Daoy (cell line): ENCODE measurements at regions not wholly inside any gene's neighbourhood (a gene's known extent, or its start where the extent isn't known, plus 50 kb on each side); places are given as distances from the start of the nearest gene placed in this dataset.

Experiments
- DNase-seq: peaks from one replicate; pipeline ENCODE4 v3.0.0-alpha.2; 2015; ENCODE audit warnings: low read depth

DNA sequence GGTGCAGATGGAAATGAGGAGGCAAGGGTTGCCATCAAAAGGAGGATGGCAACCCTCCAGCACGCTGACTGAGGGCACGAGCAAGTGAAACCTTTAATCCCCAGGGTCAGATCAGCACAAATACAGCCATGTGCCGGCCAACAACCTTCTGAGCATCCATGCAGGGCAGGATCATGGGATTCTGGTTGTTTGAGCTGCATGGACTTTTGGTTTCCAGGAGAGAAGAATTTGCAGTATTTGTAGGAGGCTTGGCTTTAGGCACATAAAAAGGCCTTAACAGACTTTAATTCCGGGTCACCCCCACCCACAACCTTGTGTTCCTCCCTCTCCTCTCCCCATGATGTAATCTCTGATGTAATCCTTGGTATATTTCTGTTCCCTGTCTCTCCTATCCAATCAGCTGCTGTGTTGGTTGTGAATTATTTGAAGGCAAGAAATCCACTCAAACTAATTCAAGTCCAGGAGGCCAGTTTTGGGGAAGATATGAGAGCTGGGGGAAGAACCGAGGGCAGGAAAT, 254.3 kb downstream of the SHQ1 start:
- no peak for DNase-seq

DNA sequence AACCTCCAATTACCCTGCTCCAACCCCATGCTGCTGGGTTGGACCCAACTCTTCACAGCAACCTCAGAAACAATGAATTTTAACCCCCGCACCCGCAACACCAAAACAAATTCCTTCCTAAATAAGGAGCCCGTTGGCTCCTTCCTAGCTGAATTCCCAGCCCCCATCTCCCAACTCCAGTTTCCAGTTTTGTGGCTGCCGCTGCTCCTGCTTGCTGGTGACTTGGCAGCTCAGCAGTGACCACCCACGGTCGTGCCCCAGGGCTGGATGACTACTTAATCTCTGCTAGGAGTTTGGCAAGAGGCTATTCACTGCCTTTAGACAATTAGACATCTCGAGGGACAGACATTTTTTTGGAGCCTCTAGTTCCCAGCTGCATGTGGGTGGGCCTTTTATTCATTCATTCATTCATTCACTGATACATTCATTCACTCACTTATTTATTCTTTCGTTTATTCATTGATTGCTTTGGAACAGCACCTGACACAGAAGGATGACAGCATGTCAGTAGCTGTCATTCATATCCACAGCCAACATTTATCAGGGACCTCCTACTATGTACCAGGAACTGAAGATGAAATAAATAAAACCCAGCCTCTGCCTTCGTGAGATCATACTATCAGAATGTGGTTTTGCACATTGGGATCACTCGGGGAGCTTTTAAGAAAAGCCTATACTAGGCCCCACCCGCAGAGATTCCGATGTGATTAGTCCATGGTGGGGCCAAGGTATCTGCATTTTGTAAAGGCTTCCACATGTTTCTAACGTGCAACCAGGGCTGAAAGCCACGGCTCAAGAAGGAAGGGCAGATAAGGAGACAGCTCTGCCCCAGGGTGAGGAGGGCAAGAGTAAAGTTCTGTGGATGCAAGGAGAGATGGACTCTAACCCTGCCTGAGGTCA, 256.5 kb downstream of the SHQ1 start:
- DNase-seq = peak; percentile 90

DNA sequence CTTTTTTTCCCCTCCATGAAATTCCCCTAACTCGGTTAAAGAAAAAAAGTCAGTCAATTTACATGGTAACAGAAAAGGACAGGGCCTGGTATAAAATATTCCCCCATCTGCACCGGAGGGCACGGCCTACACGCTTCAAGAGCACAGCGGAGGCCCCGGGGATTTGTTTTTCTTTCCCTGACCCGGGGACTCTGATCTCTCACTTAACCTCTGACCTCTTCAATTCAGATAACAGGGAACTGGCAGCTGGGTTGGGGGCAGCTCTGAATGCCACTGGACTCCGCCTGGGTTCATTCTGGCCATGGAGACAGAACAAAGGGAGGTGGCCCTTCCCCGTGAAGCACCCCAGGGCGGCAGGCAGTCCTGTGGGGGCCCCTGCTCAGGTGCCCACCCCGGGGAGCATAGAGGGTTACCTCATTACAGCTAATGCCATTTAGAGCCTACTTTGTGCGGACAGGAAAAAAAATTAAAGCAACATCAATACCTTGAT, 257.5 kb downstream of the SHQ1 start:
- DNase-seq = no peak

DNA sequence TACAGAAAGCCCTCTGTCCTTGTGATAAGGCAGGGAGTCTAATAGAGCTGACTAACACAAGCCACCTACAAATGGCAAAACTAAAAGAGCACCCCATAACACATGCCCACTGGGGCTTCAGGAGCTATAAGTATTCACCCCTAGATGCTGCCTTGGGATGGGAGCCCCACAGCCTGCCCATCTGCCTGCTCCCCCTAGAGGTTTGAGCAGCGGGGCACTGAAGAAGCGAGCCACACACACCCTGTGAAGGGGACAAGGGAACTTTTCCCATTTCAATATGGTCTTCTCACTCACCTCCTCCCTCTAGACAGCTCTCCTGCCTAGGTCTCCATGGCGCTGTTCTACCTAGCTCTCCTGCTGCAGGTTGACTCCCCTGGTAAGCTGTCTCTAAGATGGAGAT, 261.0 kb downstream of the SHQ1 start:
- no peak for DNase-seq

DNA sequence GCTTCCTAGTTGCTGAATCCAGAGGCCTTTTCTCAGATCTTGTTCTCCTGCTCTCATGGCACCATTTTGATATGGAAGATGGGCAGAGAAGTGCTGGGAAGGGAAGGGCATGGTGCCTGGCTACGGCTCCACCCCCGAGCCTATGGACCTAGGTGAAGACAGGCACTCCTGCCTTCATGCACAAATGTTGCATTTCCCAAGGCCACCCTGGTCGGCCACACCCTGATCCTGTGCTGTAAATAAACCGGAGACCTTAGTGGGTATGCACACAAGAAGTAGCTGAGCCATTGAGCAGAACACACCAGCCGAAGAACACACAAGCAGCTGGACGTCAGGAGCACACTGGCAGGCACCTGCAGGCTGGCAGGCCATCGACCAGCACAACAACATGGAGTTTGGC, 261.6 kb downstream of the SHQ1 start:
- DNase-seq = no peak

DNA sequence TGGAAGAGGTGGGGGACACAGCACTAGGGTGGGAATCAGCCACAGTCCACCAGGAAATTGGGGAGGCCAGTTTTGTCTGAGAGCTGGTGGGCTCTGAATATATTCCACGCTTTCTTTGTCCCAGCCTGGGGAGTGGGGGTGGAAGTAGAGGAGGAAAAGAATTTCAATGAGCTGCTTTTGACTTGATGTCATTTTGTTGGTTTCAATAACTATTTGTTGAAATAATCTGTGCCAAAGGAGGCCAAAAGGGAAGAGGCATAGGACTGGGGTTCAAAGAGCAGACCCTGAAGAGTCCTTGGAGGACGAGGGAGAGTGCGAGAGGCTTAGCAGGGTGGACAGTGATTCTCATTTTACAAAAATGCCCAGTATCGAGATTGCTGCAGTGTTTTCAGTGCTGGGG, 262.3 kb downstream of the SHQ1 start:
- DNase-seq = no peak

DNA sequence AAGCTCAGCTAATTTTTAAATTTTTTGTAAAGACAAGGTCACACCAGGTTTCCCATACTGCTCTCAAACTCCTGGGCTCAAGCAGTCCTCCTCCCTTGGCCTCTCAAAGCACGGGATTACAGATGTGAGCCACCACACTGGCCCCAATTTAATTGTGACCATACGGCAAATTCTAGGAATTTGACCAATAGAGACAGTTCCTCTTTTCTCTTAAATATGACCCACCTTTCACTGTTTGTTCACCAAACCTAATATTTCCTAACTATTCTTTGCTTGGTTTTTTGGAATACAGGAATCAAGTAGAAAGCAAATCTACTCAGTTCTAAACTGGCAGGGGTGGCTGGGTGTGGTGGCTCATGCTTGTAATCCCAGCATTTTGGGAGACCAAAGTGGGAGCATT, 264.0 kb downstream of the SHQ1 start:
- no peak for DNase-seq

DNA sequence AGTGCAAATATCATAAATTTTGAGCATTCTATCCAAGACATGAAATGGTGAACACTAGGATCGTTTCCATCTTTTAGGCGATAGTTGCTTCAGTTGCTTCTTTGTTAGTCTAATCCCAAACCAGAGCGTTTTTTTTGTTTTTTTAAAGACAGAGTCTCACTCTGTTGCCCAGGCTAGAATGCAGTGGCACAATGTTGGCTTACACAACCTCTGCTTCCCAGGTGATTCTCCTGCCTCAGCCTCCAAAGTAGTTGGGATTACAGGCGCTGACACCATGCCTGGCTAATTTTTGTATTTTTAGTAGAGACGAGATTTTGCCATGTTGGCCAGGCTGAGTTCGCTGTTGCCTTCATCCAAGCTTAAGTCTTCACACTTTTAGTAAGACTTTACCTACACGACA, 265.3 kb downstream of the SHQ1 start:
- no peak for DNase-seq

DNA sequence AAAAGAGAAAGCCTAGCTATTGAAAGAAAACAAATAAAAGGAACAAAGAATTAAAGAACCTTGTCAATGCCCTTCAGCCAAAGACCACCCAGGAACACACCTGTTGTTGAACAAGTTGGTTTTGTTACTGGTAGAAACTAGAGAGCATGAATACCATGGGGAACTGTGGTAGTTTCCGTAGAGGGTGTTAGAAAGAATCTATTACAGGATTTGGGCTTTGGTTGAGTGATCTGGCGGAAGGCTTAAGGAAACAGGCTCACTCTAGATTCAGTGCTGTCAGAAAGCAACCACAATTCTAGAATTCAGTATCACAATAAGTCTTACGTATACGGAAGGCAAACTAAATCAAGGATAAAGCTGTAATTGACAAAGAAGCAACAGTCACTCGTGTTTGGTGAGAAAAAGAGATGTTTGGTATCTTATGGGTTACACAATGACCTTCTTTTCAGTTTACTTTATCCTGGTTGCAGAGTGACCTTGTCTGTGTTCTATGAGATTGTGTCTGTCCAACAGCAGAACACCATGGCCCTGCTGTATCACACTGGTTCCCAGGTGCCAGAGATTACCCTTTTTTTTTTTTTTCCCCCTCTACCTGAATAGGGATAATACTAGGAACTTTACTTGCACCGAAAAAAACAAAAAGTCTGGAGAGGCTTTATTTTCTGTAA, 265.9 kb downstream of the SHQ1 start:
- DNase-seq = no peak

DNA sequence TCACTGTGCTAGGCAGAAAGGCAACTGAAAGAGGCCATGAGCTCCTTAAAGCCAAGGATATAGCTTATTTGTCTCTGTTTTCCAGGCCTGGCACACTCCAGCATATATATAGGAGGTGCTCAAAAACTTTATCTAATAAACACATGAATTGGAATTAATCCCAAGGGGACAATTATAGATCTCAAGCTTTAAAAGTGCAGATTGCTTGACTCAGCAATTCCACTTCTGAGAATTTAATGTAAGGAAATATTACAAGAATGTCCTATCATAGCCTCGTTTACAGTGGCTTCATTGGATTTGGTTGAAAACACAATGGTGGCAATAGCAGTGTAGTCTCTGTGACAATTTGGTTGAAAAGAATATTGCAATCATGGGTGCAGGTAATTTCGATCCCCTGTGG, 267.3 kb downstream of the SHQ1 start:
- DNase-seq = no peak

DNA sequence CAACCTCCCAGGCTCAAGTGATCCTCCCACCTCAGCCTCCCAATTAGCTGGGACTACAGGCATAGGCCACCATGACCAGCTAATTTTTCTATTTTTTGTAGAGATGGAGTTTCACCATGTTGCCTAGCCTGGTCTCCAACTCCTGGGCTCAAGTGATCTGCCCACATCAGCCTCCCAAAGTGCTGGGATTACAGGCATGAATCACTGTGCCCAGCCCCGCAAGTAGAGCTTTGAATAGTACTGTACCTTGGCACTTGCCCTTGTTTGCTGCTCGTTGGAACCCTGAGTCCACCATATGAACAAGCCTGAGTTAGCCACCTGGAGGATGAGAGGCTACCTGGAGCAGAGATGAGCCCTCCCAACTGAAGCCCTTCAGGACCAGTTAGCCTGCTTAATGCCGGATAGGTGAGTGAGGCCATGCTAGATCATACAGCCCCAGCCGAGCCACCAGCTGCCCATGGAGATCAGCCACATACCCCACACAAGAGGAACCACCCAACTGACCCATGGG, 267.9 kb downstream of the SHQ1 start:
- no peak for DNase-seq

DNA sequence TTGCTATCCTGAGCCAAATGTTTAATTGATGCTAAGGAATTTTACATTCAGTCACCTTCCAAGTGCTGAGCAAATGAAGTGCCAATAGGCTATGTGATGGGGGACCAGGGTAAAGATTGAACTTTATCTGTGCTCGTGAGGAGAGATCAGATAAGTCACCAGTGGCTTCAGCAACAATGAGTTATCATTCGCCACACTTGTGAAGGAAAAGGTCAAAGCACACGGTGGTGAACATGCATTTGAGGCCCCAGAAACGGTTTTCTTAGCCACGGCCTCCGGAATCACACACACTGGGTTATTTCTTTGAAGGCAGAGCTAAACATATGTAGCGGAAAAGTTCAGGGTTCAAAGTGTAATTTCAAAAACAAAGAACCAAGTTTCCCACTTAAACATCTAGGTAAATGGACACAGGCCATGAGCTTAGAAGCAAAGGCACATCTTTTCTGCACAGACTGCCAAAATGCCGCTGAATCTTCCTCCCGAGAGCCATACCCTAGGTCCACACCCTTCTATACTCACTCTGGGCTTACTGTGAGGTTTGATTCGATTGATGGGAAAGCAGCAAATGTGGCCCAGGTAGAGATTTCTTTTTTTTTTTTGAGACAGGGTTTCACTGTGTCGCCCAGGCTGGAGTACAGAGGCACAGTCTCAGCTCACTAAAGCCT, 268.5 kb downstream of the SHQ1 start:
- DNase-seq = no peak

DNA sequence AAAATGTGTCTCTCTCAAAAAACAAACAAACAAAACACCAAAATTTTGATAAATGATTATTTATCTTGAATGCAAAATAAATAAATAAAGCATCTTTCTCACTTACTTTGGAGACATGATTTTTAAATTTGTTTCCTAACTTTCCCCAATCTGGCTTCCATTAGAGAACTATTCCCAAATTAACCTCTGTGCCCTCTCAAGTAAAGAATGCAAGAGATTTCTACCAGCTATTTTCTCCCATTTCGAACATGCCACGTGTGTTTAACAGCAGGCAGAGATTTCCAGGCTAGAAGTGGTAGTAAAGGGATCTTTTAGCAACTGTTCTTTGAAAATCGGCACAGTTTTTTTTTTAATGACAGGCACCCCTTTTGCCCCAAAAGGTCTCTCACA, 269.1 kb downstream of the SHQ1 start:
- DNase-seq = no peak

DNA sequence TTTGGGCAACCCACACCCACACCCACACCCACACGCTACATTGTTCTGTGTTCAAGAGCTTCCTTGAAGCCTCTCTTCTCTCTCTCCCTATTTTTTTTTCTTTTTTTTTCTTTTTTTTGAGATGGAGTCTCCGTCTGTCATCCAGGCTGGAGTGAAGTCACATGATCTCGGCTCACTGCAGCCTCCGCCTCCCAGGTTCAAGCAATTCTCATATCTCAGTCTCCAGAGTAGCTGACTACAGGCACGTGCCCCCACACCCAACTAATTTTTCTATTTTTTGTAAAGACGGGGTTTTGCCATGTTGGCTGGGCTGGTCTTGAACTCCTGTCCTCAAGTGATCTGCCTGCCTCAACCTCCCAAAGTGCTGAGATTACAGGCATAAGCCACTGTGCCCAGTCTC, 271.1 kb downstream of the SHQ1 start:
- no peak for DNase-seq

DNA sequence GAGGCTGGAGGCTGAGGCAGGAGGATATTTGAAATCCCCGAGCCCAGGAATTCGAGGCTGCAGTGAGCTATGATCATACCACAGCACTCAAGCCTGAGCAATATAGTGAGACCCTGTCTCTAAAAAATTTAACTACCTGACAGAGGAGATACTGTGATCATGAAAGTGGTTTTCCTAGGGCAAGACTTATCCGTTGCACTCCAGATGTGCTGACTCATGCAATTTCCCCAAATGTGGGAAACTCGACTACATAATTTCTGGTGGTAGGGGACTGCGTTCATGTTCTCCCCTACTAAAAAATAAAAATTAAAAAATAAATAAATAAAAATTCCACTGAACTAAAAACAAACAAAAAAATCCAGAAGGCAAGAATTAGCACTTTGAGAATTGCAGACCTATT, 271.7 kb downstream of the SHQ1 start:
- DNase-seq = no peak

DNA sequence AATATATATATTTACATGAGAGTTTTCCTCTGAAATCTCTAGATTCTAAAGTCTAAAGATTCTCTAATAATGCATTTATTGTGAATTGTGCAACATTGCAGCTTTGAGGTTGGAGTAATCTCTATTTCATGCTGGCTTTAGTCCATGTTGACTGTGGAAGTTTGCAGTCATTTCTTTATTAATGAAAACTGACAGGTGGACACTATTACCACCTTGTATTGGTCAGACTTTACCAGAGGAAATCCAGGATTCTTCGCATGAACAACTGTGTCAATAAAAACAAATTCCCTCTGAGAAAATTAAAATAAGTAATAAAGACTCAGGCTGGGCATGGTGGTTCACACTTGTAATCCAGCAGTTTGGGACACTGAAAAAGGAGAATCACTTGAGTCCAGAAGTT, 274.1 kb downstream of the SHQ1 start:
- no peak for DNase-seq

DNA sequence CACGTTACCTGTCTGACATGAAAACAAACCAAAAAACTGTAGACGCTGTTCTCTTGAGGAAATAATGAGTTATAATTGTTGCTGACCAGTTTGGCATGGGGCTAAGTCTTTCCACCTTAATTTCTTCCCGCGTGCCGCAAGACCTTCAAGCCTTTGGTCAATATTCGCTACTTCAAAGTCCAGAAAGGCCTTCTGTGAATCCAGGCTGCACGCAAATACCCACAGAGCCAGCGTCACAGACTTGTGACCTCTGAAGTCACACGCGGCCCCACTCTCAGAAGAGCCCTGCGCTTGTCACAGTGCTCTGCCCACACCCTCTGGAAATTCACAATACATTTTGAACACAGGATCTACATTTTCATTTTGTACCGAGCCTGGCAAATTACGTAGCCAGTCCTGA, 275.2 kb downstream of the SHQ1 start:
- DNase-seq = no peak

DNA sequence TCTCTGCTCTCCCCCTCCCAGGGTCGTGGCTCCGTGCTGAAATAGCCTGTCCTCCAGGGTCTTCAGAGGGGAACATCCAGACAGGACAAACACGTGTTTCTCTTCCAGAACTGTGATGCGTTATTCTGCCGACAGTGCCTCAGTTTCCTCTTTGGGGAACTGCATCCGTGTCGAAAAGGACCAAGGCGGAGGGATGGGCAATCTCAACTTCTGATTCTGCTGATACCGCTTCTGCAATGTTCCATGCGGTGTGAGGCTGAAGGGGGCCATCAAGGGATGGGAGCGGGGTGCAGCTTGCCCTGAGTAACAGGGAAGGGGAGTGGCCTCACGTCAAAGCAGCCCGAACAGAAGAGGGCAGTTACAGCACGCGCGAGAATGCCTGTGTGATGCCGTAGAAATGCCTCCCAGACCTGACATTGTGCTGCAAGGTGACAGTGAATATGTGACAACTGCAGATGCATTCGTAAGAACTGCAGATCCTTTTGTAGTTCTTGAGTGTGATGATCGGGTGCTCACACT, 275.7 kb downstream of the SHQ1 start:
- DNase-seq = no peak

DNA sequence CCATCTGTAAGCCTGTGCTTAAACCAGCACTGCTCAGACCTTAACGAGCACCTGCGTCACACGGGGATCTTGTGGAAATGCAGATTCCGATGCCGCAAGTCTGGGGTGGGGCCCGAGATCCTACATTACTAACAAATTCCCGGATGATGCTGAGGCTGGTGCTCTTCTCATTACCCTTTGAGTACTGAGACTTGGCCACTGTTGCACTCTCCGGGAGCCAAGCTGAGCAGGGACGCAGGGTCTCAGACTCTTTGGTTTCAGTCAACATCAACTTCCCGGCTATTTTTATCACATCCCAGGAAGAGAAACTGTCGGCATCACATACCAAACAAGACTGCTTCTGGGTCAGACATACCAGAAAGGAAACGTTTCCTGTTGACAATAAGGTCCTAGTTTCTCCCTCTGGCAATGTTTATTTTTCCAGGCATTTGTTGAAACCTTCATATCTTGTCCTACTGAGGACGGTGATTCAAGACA, 276.6 kb downstream of the SHQ1 start:
- DNase-seq = no peak

DNA sequence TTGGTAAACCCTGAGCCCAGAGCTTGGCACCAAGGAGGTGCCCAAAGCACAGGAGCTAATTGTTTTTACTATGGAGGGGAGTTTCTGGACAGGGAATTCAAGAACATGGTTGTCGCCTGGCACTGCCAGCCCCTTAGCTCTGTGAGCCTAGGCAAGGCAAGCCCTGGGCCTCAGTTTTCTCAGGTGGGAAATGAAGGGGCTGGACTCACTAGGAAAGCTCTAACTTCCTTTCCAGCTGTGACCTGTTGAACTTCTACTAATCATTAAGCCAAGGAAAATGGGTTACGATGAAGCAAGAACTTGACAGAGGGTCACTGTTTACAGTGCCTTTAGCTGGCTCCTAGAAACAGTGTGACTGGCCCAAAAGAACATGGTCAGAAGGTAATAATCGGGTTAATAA, 277.2 kb downstream of the SHQ1 start:
- DNase-seq = no peak

DNA sequence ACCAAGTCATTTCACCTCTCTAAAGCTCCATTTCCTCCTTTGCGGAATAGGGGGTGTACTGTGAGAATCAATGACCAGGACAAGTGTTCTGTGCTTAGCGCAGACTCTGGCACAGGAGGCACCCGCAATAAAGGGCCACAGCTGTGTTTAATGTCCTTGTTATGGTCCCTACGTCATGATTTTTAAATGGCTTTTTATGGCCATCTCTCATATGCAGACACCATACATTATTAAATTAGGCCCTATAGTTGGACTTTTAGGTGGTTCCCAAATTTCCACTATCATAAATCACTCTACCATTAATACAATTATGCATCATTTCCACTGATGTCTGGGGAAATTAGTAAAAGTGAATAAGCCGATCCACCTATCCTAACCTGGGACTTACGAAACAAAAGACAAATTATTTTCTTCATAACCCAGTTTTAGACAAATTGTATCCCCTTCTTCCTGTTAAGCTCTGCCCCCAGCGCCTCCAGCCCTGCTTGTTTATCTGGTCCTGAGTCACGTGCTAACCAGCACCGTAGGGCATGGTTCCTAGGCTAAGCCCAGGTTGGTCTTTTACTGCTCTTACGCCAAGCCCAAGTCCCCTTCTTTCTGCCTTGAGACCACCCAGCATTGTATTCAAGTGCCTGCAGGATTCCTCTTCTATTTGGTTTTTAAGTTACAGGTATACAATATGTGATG, 278.3 kb downstream of the SHQ1 start:
- no peak for DNase-seq
